MCF 10A (cell line): ENCODE measurements at regions not wholly inside any gene's neighbourhood (a gene's known extent, or its start where the extent isn't known, plus 50 kb on each side); places are given as distances from the start of the nearest gene placed in this dataset.

Experiments used
- BruUV-seq: library from RNA; stranded (reverse); fragments of 400-500 nt; replicated peaks from 2 replicates; lab custom pipeline; 2021; lab: Mats Ljungman, UMichigan
- CTCF ChIA-PET: fragments of 300-600 bp; sonication (Branson Sonifier 250); formaldehyde crosslinking; extraction: SDS; loops from one replicate; lab custom pipeline; 2021; ENCODE audit warnings: antibody characterized with exemption, inconsistent platforms; lab: Yijun Ruan, JAX
- POLR2A ChIA-PET: fragments of 300-600, 350-650 bp; sonication (Branson Sonifier 250); formaldehyde crosslinking; extraction: SDS; loops from one replicate; lab custom pipeline; 2020; ENCODE audit warnings: antibody characterized with exemption, inconsistent platforms; lab: Yijun Ruan, JAX
- DNase-seq: peaks from one replicate; pipeline ENCODE4 v3.0.0-alpha.2; 2018; ENCODE audit not compliant: unreplicated experiment
- H3K27ac Mint-ChIP-seq: one replicate; pipeline ENCODE4 v1.8.0; 2022; ENCODE audit warnings: mild to moderate bottlenecking, low read depth, mixed read lengths; ENCODE audit not compliant: unreplicated experiment
- H3K27me3 Mint-ChIP-seq: one replicate; pipeline ENCODE4 v1.8.0; 2022; ENCODE audit warnings: mixed read lengths; ENCODE audit not compliant: insufficient read depth, unreplicated experiment
- H3K36me3 Mint-ChIP-seq: one replicate; pipeline ENCODE4 v1.8.0; 2022; ENCODE audit warnings: mild to moderate bottlenecking, moderate library complexity, mixed read lengths; ENCODE audit not compliant: insufficient read depth, unreplicated experiment
- H3K4me1 Mint-ChIP-seq: one replicate; pipeline ENCODE4 v1.8.0; 2022; ENCODE audit warnings: mixed read lengths; ENCODE audit not compliant: insufficient read depth, unreplicated experiment
- H3K4me3 Mint-ChIP-seq: one replicate; pipeline ENCODE4 v1.8.0; 2022; ENCODE audit warnings: mild to moderate bottlenecking, moderate library complexity, mixed read lengths; ENCODE audit not compliant: unreplicated experiment
- H3K9me3 Mint-ChIP-seq: one replicate; pipeline ENCODE4 v1.8.0; 2022; ENCODE audit warnings: mixed read lengths; ENCODE audit not compliant: unreplicated experiment
- CTCF ChIP-seq: fragments of 200-600 bp; IDR thresholded peaks from one replicate; pipeline ENCODE4 v1.8.0; 2022; ENCODE audit warnings: antibody characterized with exemption, mild to moderate bottlenecking; ENCODE audit not compliant: unreplicated experiment
- intact Hi-C: fragments of 100-400 bp; cut with micrococcal nuclease; formaldehyde crosslinking; loops from 2 replicates; pipeline ENCODE4 v1.14.1; 2022

- CTCF ChIA-PET: no interaction called here
- intact Hi-C loops: no loop called here
- no peak for DNase-seq
Observed at GRCh38 chr12:59182658-59183455, 262.6 kb upstream of the LRIG3 start.

GRCh38 chr12:59182191-59182590 is 261.9 kb upstream of the LRIG3 start:
- DNase-seq: no peak
- no peaks in the 10 kb centered on the region for H3K9me3 Mint-ChIP-seq

More at GRCh38 chr12:59182658-59183455, 262.6 kb upstream of the LRIG3 start:
- no peaks in the 10 kb centered on the region for H3K27me3 Mint-ChIP-seq
- no TSS peak for BruUV-seq
- no peak overlapping the region for H3K4me3 Mint-ChIP-seq
- H3K4me1 Mint-ChIP-seq: no peaks in the 10 kb centered on the region
- no peak overlapping the region for H3K27ac Mint-ChIP-seq
- no peaks in the 10 kb centered on the region for H3K36me3 Mint-ChIP-seq
- no peaks in the 10 kb centered on the region for H3K9me3 Mint-ChIP-seq
- TF ChIP-seq CTCF: no peak
- POLR2A ChIA-PET: interaction anchor here (1.0 kb wide), 1 partner anchor 8 kb away, joined by 3 read pairs; no protein-coding TSS in a partner anchor

GRCh38 chr12:59181196-59181777 is 261.0 kb upstream of the LRIG3 start:
- Mint-ChIP-seq H3K36me3 (no peaks in the 10 kb centered on the region), H3K27me3 (no peaks in the 10 kb centered on the region), H3K4me1 (no peaks in the 10 kb centered on the region), H3K4me3 (no peak overlapping the region), H3K27ac (no peak overlapping the region), H3K9me3 (no peaks in the 10 kb centered on the region)
- POLR2A ChIA-PET: no interaction called here
- no peak for TF ChIP-seq CTCF
- no TSS peak for BruUV-seq
- intact Hi-C loops: no loop called here
- DNase-seq: peak; percentile 24
- CTCF ChIA-PET: interaction anchor here (0.6 to 1.4 kb wide), 2 partner anchors 68 to 517 kb away, joined by 3 to 4 read pairs; no protein-coding TSS in a partner anchor

More at GRCh38 chr12:59182191-59182590, 261.9 kb upstream of the LRIG3 start:
- Mint-ChIP-seq H3K36me3 (no peaks in the 10 kb centered on the region), H3K27me3 (no peaks in the 10 kb centered on the region), H3K27ac (no peak overlapping the region), H3K4me1 (no peaks in the 10 kb centered on the region), H3K4me3 (no peak overlapping the region)
- ChIA-PET CTCF (interaction anchor here (1.4 kb wide), 1 partner anchor 69 kb away, joined by 3 read pairs; no protein-coding TSS in a partner anchor), POLR2A (interaction anchor here (1.0 kb wide), 1 partner anchor 9 kb away, joined by 3 read pairs; no protein-coding TSS in a partner anchor)
- intact Hi-C loops: no loop called here
- no peak for TF ChIP-seq CTCF
- no TSS peak for BruUV-seq

DNA sequence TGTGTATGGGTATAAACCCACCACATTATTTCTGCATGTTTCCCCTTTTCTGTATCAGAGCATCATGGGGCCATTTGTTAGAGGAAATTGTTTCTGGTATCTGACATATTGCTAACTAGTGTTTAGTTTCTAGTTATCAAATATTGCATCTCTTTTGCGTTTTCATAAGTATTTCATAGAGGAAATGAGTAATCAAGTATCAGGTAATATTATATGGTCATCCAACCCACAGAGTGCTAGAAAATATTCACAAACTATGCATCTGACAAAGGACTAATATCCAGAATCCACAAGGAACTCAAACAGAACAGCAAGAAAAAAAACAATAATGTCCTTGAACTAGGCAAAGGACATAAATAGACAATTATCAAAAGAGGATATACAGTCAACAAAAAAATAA is 258.9 kb upstream of the LRIG3 start:
- BruUV-seq: no TSS peak
- TF ChIP-seq CTCF: no peak
- CTCF ChIA-PET: interaction anchor here (0.6 to 1.4 kb wide), 3 partner anchors 14 to 1359 kb away, joined by 4 to 8 read pairs (median 5); no protein-coding TSS in a partner anchor
- H3K4me3 Mint-ChIP-seq: no peak overlapping the region
- H3K27me3 Mint-ChIP-seq: no peaks in the 10 kb centered on the region
- H3K9me3 Mint-ChIP-seq: no peaks in the 10 kb centered on the region
- intact Hi-C loops: no loop called here
- no peaks in the 10 kb centered on the region for H3K4me1 Mint-ChIP-seq
- H3K36me3 Mint-ChIP-seq: no peaks in the 10 kb centered on the region
- DNase-seq: no peak
- no peak overlapping the region for H3K27ac Mint-ChIP-seq
- POLR2A ChIA-PET: no interaction called here
